ENCODE measurements at regions not wholly inside any gene's neighbourhood (a gene's known extent, or its start where the extent isn't known, plus 50 kb on each side); places are given as distances from the start of the nearest gene placed in this dataset.

DNA sequence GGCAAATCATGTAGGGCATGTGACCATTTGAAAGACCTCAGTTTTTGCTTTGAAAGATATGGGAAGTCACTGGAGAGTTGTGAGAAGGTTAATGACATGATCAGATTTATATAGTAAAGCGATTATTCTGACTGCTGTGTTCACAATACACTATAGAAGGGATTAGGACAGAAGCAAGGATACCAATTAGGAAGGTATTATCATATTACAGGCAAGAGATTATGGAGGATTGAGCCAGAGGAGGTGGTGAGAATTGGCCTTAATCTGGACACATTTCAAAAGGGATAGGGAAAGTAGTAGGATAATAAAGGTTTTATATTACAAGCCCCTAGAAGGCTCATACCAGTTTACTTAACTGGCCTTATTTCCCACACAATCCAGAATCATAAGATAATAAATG lies 124.9 kb upstream of the POF1B start:
- no peak overlapping the region for H3K56ac ChIP-seq (replicated peaks; ENCODE audit: insufficient read length, low read depth, low read length)
- H3K4me2 ChIP-seq (ENCODE audit: insufficient read depth in 1 of 2, low read depth in 2 of 2, low read length in 2 of 2), result no peak overlapping the region
- no peaks in the 10 kb centered on the region for H3K79me1 ChIP-seq (ENCODE audit: low read depth, low read length)
- no peaks in the 10 kb centered on the region for H3K36me3 ChIP-seq (ENCODE audit: control insufficient read depth in 2 of 4, insufficient read depth in 4 of 4, low read length in 3 of 4)
- no peak overlapping the region for H3K9ac ChIP-seq (replicated peaks in 1 of 4; ENCODE audit: extremely low read depth in 1 of 4, low read depth in 3 of 4, low read length in 3 of 4)
- no peaks in the 10 kb centered on the region for H3K9me3 ChIP-seq (ENCODE audit: insufficient read depth in 2 of 2, low read depth in 1 of 2, low read length in 1 of 2)
- no peak overlapping the region for H2BK12ac ChIP-seq (ENCODE audit: low read depth, low read length)
- H3K27ac ChIP-seq (ENCODE audit: low read depth, low read length), result no peak overlapping the region
- CTCF ChIA-PET (ENCODE audit: partially characterized antibody), result no interaction called here
- POLR2A ChIA-PET (ENCODE audit: partially characterized antibody), result no interaction called here
- H2BK5ac ChIP-seq (ENCODE audit: low read depth, low read length), result no peak overlapping the region
- H3K4me3 ChIP-seq (ENCODE audit: extremely low read depth in 1 of 4, insufficient read depth in 2 of 4, low read depth in 3 of 4, low read length in 4 of 4), result no peak overlapping the region
- H2BK20ac ChIP-seq (ENCODE audit: low read length), result no peak overlapping the region
- no peaks in the 10 kb centered on the region for H3K79me2 ChIP-seq (ENCODE audit: control insufficient read depth in 1 of 2, insufficient read depth in 2 of 2, low read length in 2 of 2)
- no peak overlapping the region for H2BK15ac ChIP-seq (ENCODE audit: low read length)
- DNase-seq (ENCODE audit: low read depth in 1 of 2, low spot score in 2 of 2) (no peak), FAIRE-seq (no peak)
- H2AK5ac ChIP-seq (ENCODE audit: low read depth, low read length), result no peak overlapping the region
- no peak overlapping the region for H4K91ac ChIP-seq (replicated peaks; ENCODE audit: insufficient read length, low read length)
- no peak overlapping the region for H2AFZ ChIP-seq (ENCODE audit: low read length)
- H3K18ac ChIP-seq (ENCODE audit: extremely low read depth, low read length), result no peak overlapping the region
- no peaks in the 10 kb centered on the region for H3K23me2 ChIP-seq (ENCODE audit: low read depth, low read length)
- H2BK120ac ChIP-seq (replicated peaks; ENCODE audit: low read depth, low read length), result no peak overlapping the region
- no peaks in the 10 kb centered on the region for H3K4me1 ChIP-seq (replicated peaks in 1 of 4; ENCODE audit: control insufficient read depth in 3 of 4, insufficient read depth in 4 of 4, low read length in 3 of 4)
- no peaks in the 10 kb centered on the region for H3K27me3 ChIP-seq (replicated peaks in 1 of 4; ENCODE audit: control insufficient read depth in 3 of 4, extremely low read depth in 1 of 4, insufficient read depth in 3 of 4, low read length in 3 of 4)
- no peak overlapping the region for H4K5ac ChIP-seq (ENCODE audit: insufficient read length, low read depth, low read length)
- 94% methylated on average over 1 of the region's 1 CpG; no CpG with 5 or more reads in 1 of the 2 experiments for WGBS, 2 experiments (ENCODE audit: extremely low coverage in 1 of 2, insufficient coverage in 1 of 2, insufficient read length in 1 of 2, insufficient replicate concordance in 2 of 2, low coverage in 1 of 2, low lambda C conversion rate in 2 of 2, missing lambda C conversion rate in 1 of 2)
- no peak overlapping the region for H3K23ac ChIP-seq (ENCODE audit: insufficient read length)
- no peak overlapping the region for H3K4ac ChIP-seq (replicated peaks; ENCODE audit: insufficient read length, low read depth, low read length)
- H3K14ac ChIP-seq (ENCODE audit: insufficient read length), result no peak overlapping the region
- no peak overlapping the region for H4K8ac ChIP-seq (ENCODE audit: extremely low read depth, insufficient read depth, low read length)
- H4K20me1 ChIP-seq (replicated peaks in 1 of 2; ENCODE audit: control insufficient read depth in 1 of 2, insufficient read depth in 2 of 2, low read length in 2 of 2), result no peaks in the 10 kb centered on the region
- TF ChIP-seq BRCA1 (IDR thresholded peaks at IDR 0.05; ENCODE audit: low read depth, low read length), result no peak
- no peak for TF ChIP-seq HDAC6 (IDR thresholded peaks at IDR 0.05; ENCODE audit: low read depth, low read length)
- no peak for TF ChIP-seq CHD2 (IDR thresholded peaks at IDR 0.05; ENCODE audit: low read length)
- no peak for TF ChIP-seq SP1 (IDR thresholded peaks at IDR 0.05; ENCODE audit: low read depth, low read length)
- TF ChIP-seq CHD1 (IDR thresholded peaks at IDR 0.05; ENCODE audit: low read depth, low read length), result no peak
- no peak for TF ChIP-seq PHF8 (conservative IDR thresholded peaks at IDR 0.05; ENCODE audit: low read depth, low read length)
- no peak for TF ChIP-seq BACH1 (IDR thresholded peaks at IDR 0.05; ENCODE audit: low read length)
- no peak for TF ChIP-seq TEAD4 (IDR thresholded peaks at IDR 0.05; ENCODE audit: low read depth, low read length)
- no peak for TF ChIP-seq TAF1 (IDR thresholded peaks at IDR 0.05; ENCODE audit: low read depth, low read length)
- no peak for TF ChIP-seq SAP30 (IDR thresholded peaks at IDR 0.05; ENCODE audit: insufficient read depth, insufficient replicate concordance, low read length)
- TF ChIP-seq RNF2 (IDR thresholded peaks at IDR 0.05; ENCODE audit: borderline replicate concordance, low read depth, low read length, missing control alignments, poor library complexity, severe bottlenecking), result no peak
- no peak for TF ChIP-seq SIN3A (conservative IDR thresholded peaks at IDR 0.05 in 1 of 2, IDR thresholded peaks at IDR 0.05 in 1 of 2; ENCODE audit: low read depth in 1 of 2, low read length in 2 of 2)
- no peak for TF ChIP-seq FOSL1 (IDR thresholded peaks at IDR 0.05; ENCODE audit: insufficient read depth, low read depth, low read length)
- no peak for TF ChIP-seq SRF (IDR thresholded peaks at IDR 0.05; ENCODE audit: low read depth, low read length)
- no peak for TF ChIP-seq POLR2A (IDR thresholded peaks at IDR 0.05; ENCODE audit: control extremely low read depth in 1 of 2, low read depth in 2 of 2, low read length in 2 of 2)
- no peak for TF ChIP-seq ZNF274 (IDR thresholded peaks at IDR 0.05; ENCODE audit: borderline replicate concordance, extremely low read depth, low read length)
- no peak for TF ChIP-seq RFX5 (IDR thresholded peaks at IDR 0.05; ENCODE audit: borderline replicate concordance, low read depth, low read length)
